HG03457 (cell line): ENCODE measurements at regions not wholly inside any gene's neighbourhood (a gene's known extent, or its start where the extent isn't known, plus 50 kb on each side); places are given as distances from the start of the nearest gene placed in this dataset.
"Not testable (repeated sequence)": the region's sequence is repeated elsewhere in the genome, so short reads cannot be mapped to it uniquely, and the experiment has no call there.

Experiments
- ATAC-seq: cut with Tn5 transposase; IDR thresholded peaks from one replicate; pipeline ENCODE4 v1.9.1; 2021; ENCODE audit warnings: moderate number of reproducible peaks; ENCODE audit not compliant: unreplicated experiment

- ATAC-seq, result no peak
These were observed 442.7 kb downstream of the RAPGEF2 start for GRCh38 chr4:159545556-159545955.

GRCh38 chr4:159547645-159548308, 444.9 kb downstream of the RAPGEF2 start:
- no peak for ATAC-seq

GRCh38 chr4:159549098-159549518, 446.2 kb downstream of the RAPGEF2 start:
- ATAC-seq, result no peak

- ATAC-seq, result no peak
These were observed 448.4 kb downstream of the RAPGEF2 start for GRCh38 chr4:159551281-159551680.

- no peak for ATAC-seq
These were observed 450.3 kb downstream of the RAPGEF2 start for GRCh38 chr4:159552979-159553768.

GRCh38 chr4:159555873-159556272, 453.0 kb downstream of the RAPGEF2 start:
- no peak for ATAC-seq

- ATAC-seq, result no peak
These were observed 459.5 kb downstream of the RAPGEF2 start for GRCh38 chr4:159562366-159562765.

- no peak for ATAC-seq
These were observed 460.4 kb downstream of the RAPGEF2 start for GRCh38 chr4:159563257-159563656.

GRCh38 chr4:159564615-159565014, 461.7 kb downstream of the RAPGEF2 start:
- ATAC-seq, result no peak

- no peak for ATAC-seq
These were observed 463.9 kb downstream of the RAPGEF2 start for GRCh38 chr4:159566786-159567185.

GRCh38 chr4:159577241-159577640, 474.4 kb downstream of the RAPGEF2 start:
- no peak for ATAC-seq

GRCh38 chr4:159582685-159583084, 479.8 kb downstream of the RAPGEF2 start:
- no peak for ATAC-seq

- no peak for ATAC-seq
These were observed 490.1 kb downstream of the RAPGEF2 start for GRCh38 chr4:159592898-159593556.

GRCh38 chr4:159593681-159594080, 490.8 kb downstream of the RAPGEF2 start:
- no peak for ATAC-seq

- no peak for ATAC-seq
These were observed 491.7 kb downstream of the RAPGEF2 start for GRCh38 chr4:159594576-159594975.

- ATAC-seq, result not testable (repeated sequence)
These were observed 492.2 kb downstream of the RAPGEF2 start for GRCh38 chr4:159595101-159595500.

GRCh38 chr4:159598602-159599001, 495.7 kb downstream of the RAPGEF2 start:
- no peak for ATAC-seq

GRCh38 chr4:159600061-159600460, 497.2 kb downstream of the RAPGEF2 start:
- no peak for ATAC-seq

- no peak for ATAC-seq
These were observed 501.9 kb downstream of the RAPGEF2 start for GRCh38 chr4:159604781-159605180.

- no peak for ATAC-seq
These were observed 504.0 kb downstream of the RAPGEF2 start for GRCh38 chr4:159606835-159607234.

- no peak for ATAC-seq
These were observed 504.9 kb downstream of the RAPGEF2 start for GRCh38 chr4:159607809-159608208.

GRCh38 chr4:159608436-159608835, 505.6 kb downstream of the RAPGEF2 start:
- no peak for ATAC-seq
